T-cell (primary cell): ENCODE measurements at regions not wholly inside any gene's neighbourhood (a gene's known extent, or its start where the extent isn't known, plus 50 kb on each side); places are given as distances from the start of the nearest gene placed in this dataset.
"Not testable (repeated sequence)": the region's sequence is repeated elsewhere in the genome, so short reads cannot be mapped to it uniquely, and the experiment has no call there.

Experiments
- ATAC-seq, 4 experiments: fragments of 200-7000 bp in 3 of 4; fragments of 150-1000 bp in 1 of 4; cut with Tn5 transposase; replicated peaks in 1 of 4; 1 replicate in 3 of 4; 2 replicates in 1 of 4; pipeline ENCODE4 v1.10.0; 2021; ENCODE audit warnings: moderate library complexity in 3 of 4, mild to moderate bottlenecking in 2 of 4, moderate number of reproducible peaks in 1 of 4
- CTCF ChIA-PET, 2 donors: fragments of 300-600 bp; sonication (Branson Sonifier 250); formaldehyde crosslinking; loops; one replicate each; lab custom pipeline; 2022; ENCODE audit warnings: antibody characterized with exemption in 2 of 2; lab: Charles Lee
- POLR2A ChIA-PET, 2 donors: fragments of 300-600 bp; sonication (Branson Sonifier 250); formaldehyde crosslinking; loops; one replicate each; lab custom pipeline; 2022; ENCODE audit warnings: antibody characterized with exemption in 2 of 2; lab: Charles Lee
- DNase-seq, 35 experiments: peaks; one replicate each; pipeline versions ENCODE4 v3.0.0 to v3.0.0-alpha.2; 2013 to 2023
- H3K27ac ChIP-seq: one replicate; pipeline ENCODE4 v1.5.1; 2013; ENCODE audit warnings: low read length
- H3K27me3 ChIP-seq, 2 experiments: replicated peaks in 1 of 2; 1 replicate in 1 of 2; 2 replicates in 1 of 2; pipeline versions ENCODE4 v1.6.1 to v1.7.0; 2013; ENCODE audit warnings: low read length in 1 of 2, mixed read lengths in 1 of 2; ENCODE audit not compliant: control insufficient read depth in 2 of 2, insufficient read depth in 2 of 2; ENCODE audit errors: extremely low read depth in 1 of 2
- H3K36me3 ChIP-seq, 2 donors: 1 replicate in 1 of 2; 2 replicates in 1 of 2; pipeline versions ENCODE4 v1.6.1 to v1.7.0; 2013; ENCODE audit warnings: low read length in 1 of 2; ENCODE audit not compliant: control insufficient read depth in 2 of 2, insufficient read depth in 1 of 2; ENCODE audit errors: extremely low read depth in 1 of 2
- H3K4me1 ChIP-seq, 2 experiments: 1 replicate in 1 of 2; 2 replicates in 1 of 2; pipeline versions ENCODE4 v1.6.1 to v1.7.0; 2013; ENCODE audit warnings: low read length in 2 of 2, mixed read lengths in 1 of 2; ENCODE audit not compliant: insufficient read depth in 2 of 2, control insufficient read depth in 1 of 2; ENCODE audit errors: extremely low read depth in 1 of 2
- H3K4me3 ChIP-seq, 2 donors: 1 replicate in 1 of 2; 2 replicates in 1 of 2; pipeline versions ENCODE4 v1.5.1 to v1.7.0; 2013; ENCODE audit warnings: mild to moderate bottlenecking in 2 of 2, low read length in 1 of 2, moderate library complexity in 1 of 2; ENCODE audit not compliant: control insufficient read depth in 1 of 2; ENCODE audit errors: extremely low read depth in 1 of 2
- H3K9me3 ChIP-seq: 2 replicates; pipeline ENCODE4 v1.7.0; 2013
- H3K27ac Mint-ChIP-seq, 2 donors: one replicate each; pipeline ENCODE4 v1.8.0; 2020 to 2021; ENCODE audit warnings: mild to moderate bottlenecking in 2 of 2, mixed read lengths in 2 of 2
- H3K27me3 Mint-ChIP-seq, 2 donors: one replicate each; pipeline ENCODE4 v1.8.0; 2021 to 2022; ENCODE audit warnings: mixed read lengths in 2 of 2
- H3K36me3 Mint-ChIP-seq: one replicate; pipeline ENCODE4 v1.8.0; 2021; ENCODE audit warnings: mixed read lengths
- H3K4me1 Mint-ChIP-seq, 3 donors: one replicate each; pipeline ENCODE4 v1.8.0; 2020 to 2022; ENCODE audit warnings: mixed read lengths in 3 of 3, mild to moderate bottlenecking in 1 of 3
- H3K4me3 Mint-ChIP-seq, 3 donors: one replicate each; pipeline ENCODE4 v1.8.0; 2020 to 2022; ENCODE audit warnings: mild to moderate bottlenecking in 3 of 3, mixed read lengths in 3 of 3, moderate library complexity in 3 of 3
- H3K9me3 Mint-ChIP-seq, 3 donors: one replicate each; pipeline ENCODE4 v1.8.0; 2020 to 2022; ENCODE audit warnings: mixed read lengths in 3 of 3
- WGBS: methylation state at CpG from one replicate; pipeline ENCODE4 v1.1.5; 2013; ENCODE audit warnings: missing lambda C conversion rate; ENCODE audit not compliant: insufficient coverage; 5-methylcytosine and 5-hydroxymethylcytosine counted together

DNA sequence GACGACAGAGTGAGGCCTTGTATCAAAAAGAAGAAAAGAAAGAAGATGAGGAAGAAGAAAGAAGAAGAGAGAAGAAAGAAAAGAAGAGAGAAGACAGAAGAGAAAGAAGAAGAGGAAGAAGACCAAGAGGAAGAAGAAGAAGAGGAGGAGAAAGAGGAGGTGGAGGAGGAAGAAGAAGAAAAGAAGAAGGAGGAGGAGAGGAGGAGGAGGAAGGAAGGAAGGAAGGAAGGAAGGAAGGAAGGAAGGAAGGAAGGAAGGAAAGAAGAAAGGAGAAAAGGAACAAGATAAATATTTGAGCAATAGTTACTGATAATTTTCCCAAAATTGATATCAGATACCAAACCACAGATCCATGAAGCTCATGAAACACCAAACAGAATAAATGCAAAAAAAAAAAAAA, 169.7 kb upstream of the TMEM45B start:
- H3K9me3 Mint-ChIP-seq, result no peaks in the 10 kb centered on the region
- POLR2A ChIA-PET, result no interaction called here
- no peak for DNase-seq
- H3K36me3 Mint-ChIP-seq, result peaks cover 17% of the 10 kb centered on the region
- H3K27ac Mint-ChIP-seq, result no peak overlapping the region
- no peaks in the 10 kb centered on the region for H3K9me3 ChIP-seq
- H3K27ac ChIP-seq, result no peak overlapping the region
- H3K36me3 ChIP-seq, result no peaks in the 10 kb centered on the region
- no peak overlapping the region for H3K4me3 ChIP-seq
- CTCF ChIA-PET, result no interaction called here
- H3K4me1 ChIP-seq, result no peaks in the 10 kb centered on the region
- no peak for ATAC-seq
- H3K4me1 Mint-ChIP-seq, result peaks cover 0 to 17% (median 3%) of the 10 kb centered on the region in 3 donors
- peaks cover 2 to 16% of the 10 kb centered on the region in 2 donors for H3K27me3 Mint-ChIP-seq
- H3K4me3 Mint-ChIP-seq, result no peak overlapping the region
- 29% methylated on average over 1 of the region's 1 CpG for WGBS
- H3K27me3 ChIP-seq, result no peaks in the 10 kb centered on the region

DNA sequence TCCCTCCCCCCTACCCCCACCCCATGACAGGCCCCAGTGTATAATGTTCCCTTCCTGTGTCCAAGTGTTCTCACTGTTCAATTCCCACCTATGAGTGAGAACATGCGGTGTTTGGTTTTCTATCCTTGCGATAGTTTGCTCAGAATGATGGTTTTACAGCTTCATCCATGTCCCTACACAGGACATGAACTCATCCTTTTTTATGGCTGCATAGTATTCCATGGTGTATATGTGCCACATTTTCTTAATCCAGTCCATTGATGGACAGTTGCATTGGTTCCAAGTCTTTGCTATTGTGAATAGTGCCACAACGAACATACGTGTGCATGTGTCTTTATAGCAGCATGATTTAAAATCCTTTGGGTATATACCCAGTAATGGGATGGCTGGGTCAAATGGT, 165.6 kb upstream of the TMEM45B start:
- DNase-seq, H3K27ac Mint-ChIP-seq, H3K36me3 ChIP-seq, POLR2A ChIA-PET, ATAC-seq, H3K4me3 ChIP-seq, H3K27ac ChIP-seq, H3K27me3 Mint-ChIP-seq, H3K4me1 ChIP-seq, H3K4me3 Mint-ChIP-seq, H3K27me3 ChIP-seq, H3K9me3 ChIP-seq: not testable (repeated sequence)
- Mint-ChIP-seq H3K4me1 (peaks cover 0 to 17% (median 3%) of the 10 kb centered on the region in 3 donors), H3K36me3 (peaks cover 13% of the 10 kb centered on the region), H3K9me3 (peaks cover 12 to 19% (median 17%) of the 10 kb centered on the region in 3 donors)
- CTCF ChIA-PET, result interaction anchor here in 1 of 2 donors (0.6 kb wide), 1 partner anchor 77 kb away, joined by 3 read pairs; no protein-coding TSS in a partner anchor
- 100% methylated on average over 1 of the region's 4 CpGs for WGBS

DNA sequence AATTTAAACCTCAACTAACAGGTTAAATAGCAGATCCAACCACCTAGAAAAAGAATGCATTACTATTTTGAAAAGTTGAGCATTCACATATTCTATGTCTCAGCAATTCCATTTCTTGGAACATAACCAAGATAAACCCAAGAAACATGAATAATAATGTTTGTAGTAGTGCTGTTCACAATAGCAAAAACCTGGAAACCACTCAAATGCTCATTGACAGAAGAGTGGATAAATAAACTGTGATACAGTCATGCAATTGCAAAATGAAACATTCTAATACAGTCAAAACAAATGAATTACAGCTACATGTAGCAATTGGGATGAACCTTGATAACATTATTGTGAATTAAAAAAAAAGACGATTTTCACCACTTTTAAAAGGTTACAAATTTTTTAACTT, 162.8 kb upstream of the TMEM45B start:
- Histone ChIP-seq H3K4me3 (no peak overlapping the region), H3K9me3 (no peaks in the 10 kb centered on the region), H3K27me3 (peaks cover 0 to 5% of the 10 kb centered on the region in 2 experiments), H3K27ac (no peak overlapping the region), H3K4me1 (no peaks in the 10 kb centered on the region), H3K36me3 (no peaks in the 10 kb centered on the region)
- peaks cover 0 to 8% (median 3%) of the 10 kb centered on the region in 3 donors for H3K4me1 Mint-ChIP-seq
- H3K9me3 Mint-ChIP-seq, result peaks cover 31 to 45% (median 31%) of the 10 kb centered on the region in 3 donors
- H3K27me3 Mint-ChIP-seq, result peaks cover 1 to 15% of the 10 kb centered on the region in 2 donors
- POLR2A ChIA-PET, result no interaction called here
- ATAC-seq (no peak), DNase-seq (no peak)
- peaks cover 31% of the 10 kb centered on the region for H3K36me3 Mint-ChIP-seq
- H3K27ac Mint-ChIP-seq, result no peak overlapping the region
- WGBS, result no CpG with 5 or more reads among the region's 1 CpG
- H3K4me3 Mint-ChIP-seq, result no peak overlapping the region
- CTCF ChIA-PET, result no interaction called here

DNA sequence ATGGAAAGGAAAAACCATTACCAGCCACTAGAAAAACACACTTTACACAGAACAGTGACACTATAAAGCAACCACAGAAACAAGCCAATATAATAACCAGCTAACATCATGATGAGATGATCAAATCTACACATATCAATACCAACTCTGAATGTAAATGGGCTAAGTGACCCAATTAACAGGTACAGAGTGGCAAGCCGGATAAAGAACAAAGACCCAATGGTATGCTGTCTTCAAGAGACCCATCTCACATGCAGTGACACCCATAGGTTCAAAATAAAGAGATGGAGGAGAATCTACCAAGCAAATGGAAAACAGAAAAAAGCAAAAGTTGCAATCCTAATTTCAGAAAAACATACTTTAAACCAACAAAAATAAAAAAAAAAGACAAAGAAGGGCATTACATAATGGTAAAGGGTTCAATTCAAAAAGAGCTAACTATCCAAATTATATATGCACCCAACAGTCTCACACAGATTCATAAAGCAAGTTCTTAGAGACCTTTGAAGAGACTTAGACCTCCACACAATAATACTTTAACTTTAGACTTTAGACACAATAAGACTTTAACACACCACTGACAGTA, 160.3 kb upstream of the TMEM45B start:
- no peak overlapping the region for H3K27ac Mint-ChIP-seq

DNA sequence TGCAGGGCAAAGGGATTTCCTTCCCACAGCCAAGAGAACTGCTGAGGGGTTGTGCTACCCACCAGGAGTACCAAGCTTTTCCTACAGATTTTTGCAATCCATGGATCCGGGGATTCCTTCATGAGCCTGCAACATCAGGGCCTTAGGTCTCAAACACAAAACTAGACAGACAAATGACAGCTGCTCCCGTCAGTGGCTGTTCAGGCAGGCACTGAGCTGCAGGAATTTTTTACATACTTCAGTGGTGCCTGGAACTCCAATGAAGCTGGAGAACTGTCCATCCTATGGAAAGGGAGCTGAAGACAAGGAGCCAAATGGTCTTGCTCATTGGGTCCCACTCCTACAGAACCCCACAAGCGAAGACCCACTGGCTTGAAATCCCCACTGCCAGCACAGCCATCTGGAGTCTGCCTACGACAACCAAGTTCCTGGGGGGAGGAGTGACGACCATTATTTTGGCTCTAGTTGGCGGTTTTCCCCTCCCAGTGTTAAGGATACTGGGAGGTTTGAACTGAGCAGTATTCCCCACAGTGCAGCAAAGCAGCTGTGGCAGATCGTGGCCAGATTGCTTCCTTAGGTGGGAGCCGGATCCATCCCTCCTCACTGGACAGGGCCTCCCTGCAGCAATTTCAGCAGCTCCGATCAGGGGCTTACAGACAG, 157.7 kb upstream of the TMEM45B start:
- H3K4me1 Mint-ChIP-seq, result no peaks in the 10 kb centered on the region
- H3K4me1 ChIP-seq, result no peaks in the 10 kb centered on the region
- DNase-seq, result no peak
- H3K27me3 Mint-ChIP-seq, result peaks cover 1 to 15% of the 10 kb centered on the region in 2 donors
- no peak overlapping the region for H3K27ac Mint-ChIP-seq
- no peaks in the 10 kb centered on the region for H3K36me3 ChIP-seq
- H3K36me3 Mint-ChIP-seq, result peaks cover 38% of the 10 kb centered on the region
- no peak overlapping the region for H3K27ac ChIP-seq
- ATAC-seq, result no peak
- no peak overlapping the region for H3K4me3 ChIP-seq
- H3K4me3 Mint-ChIP-seq, result no peak overlapping the region
- no peaks in the 10 kb centered on the region for H3K9me3 ChIP-seq
- peaks cover 0 to 5% of the 10 kb centered on the region in 2 experiments for H3K27me3 ChIP-seq
- 74% methylated on average over 5 of the region's 9 CpGs for WGBS
- ChIA-PET POLR2A (no interaction called here), CTCF (no interaction called here)
- H3K9me3 Mint-ChIP-seq, result peaks cover 34 to 53% (median 45%) of the 10 kb centered on the region in 3 donors

More for the DNA sequence above, 160.3 kb upstream of the TMEM45B start:
- H3K36me3 ChIP-seq, result no peaks in the 10 kb centered on the region
- Mint-ChIP-seq H3K9me3 (peaks cover 34 to 53% (median 37%) of the 10 kb centered on the region in 3 donors), H3K4me1 (no peaks in the 10 kb centered on the region), H3K4me3 (no peak overlapping the region), H3K36me3 (peaks cover 42% of the 10 kb centered on the region), H3K27me3 (peaks cover 1 to 20% of the 10 kb centered on the region in 2 donors)
- no peak for DNase-seq
- ATAC-seq, result no peak
- H3K9me3 ChIP-seq, result no peaks in the 10 kb centered on the region
- H3K4me3 ChIP-seq, result no peak overlapping the region
- ChIA-PET POLR2A (no interaction called here), CTCF (no interaction called here)
- no CpG with 5 or more reads among the region's 1 CpG for WGBS
- H3K4me1 ChIP-seq, result no peaks in the 10 kb centered on the region
- no peak overlapping the region for H3K27ac ChIP-seq
- peaks cover 0 to 5% of the 10 kb centered on the region in 2 experiments for H3K27me3 ChIP-seq

DNA sequence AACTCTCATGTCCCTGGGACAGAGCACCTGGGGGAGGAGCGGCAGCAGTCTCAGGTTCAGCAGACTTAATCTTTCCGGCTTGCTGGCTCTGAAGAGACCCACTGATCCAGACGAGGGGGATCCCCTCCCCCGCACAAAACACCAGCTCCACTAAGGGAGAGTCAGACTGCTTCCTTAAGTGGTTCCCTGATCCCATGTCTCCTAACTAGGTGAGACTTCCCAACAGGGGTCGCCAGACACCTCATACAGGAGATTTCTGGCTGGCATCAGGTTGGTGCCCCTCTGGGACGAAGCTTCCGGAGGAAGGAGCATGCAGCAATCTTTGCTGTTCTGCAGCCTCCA, 157.2 kb upstream of the TMEM45B start:
- DNase-seq (no peak), ATAC-seq (no peak)
- Mint-ChIP-seq H3K27ac (no peak overlapping the region), H3K36me3 (peaks cover 36% of the 10 kb centered on the region), H3K4me3 (no peak overlapping the region), H3K9me3 (peaks cover 32 to 51% (median 44%) of the 10 kb centered on the region in 3 donors), H3K4me1 (no peaks in the 10 kb centered on the region), H3K27me3 (peaks cover 1 to 15% of the 10 kb centered on the region in 2 donors)
- ChIA-PET POLR2A (no interaction called here), CTCF (no interaction called here)
- Histone ChIP-seq H3K36me3 (no peaks in the 10 kb centered on the region), H3K4me3 (no peak overlapping the region), H3K27me3 (peaks cover 0 to 5% of the 10 kb centered on the region in 2 experiments), H3K27ac (no peak overlapping the region), H3K4me1 (no peaks in the 10 kb centered on the region), H3K9me3 (no peaks in the 10 kb centered on the region)
- WGBS, result 74% methylated on average over 7 of the region's 7 CpGs
